Gastroesophageal sphincter (tissue), 4 donors: ENCODE measurements at regions not wholly inside any gene's neighbourhood (a gene's known extent, or its start where the extent isn't known, plus 50 kb on each side); places are given as distances from the start of the nearest gene placed in this dataset.
A peak's percentile ranks its signal among the peaks of the same experiment; 100 is the strongest.

Experiments used
- ATAC-seq: fragments of 150-250 bp; one replicate; pipeline ENCODE4 v1.9.1; 2016; ENCODE audit warnings: mild to moderate bottlenecking, moderate library complexity
- H3K27ac ChIP-seq, 4 donors: fragments of 200-600 bp; sonication (generic) in 3 of 4; 1 replicate in 3 of 4; 2 replicates in 1 of 4; pipeline ENCODE4 v1.5.1; 2016 to 2019
- H3K27me3 ChIP-seq: fragments of 200-600 bp; sonication (generic); one replicate; pipeline ENCODE4 v1.5.1; 2019
- H3K36me3 ChIP-seq, 2 donors: fragments of 200-600 bp; sonication (generic); one replicate each; pipeline ENCODE4 v1.5.1; 2019; ENCODE audit warnings: control low read depth in 1 of 2
- H3K4me1 ChIP-seq, 3 donors: fragments of 200-600 bp; sonication (generic); 1 replicate in 2 of 3; 2 replicates in 1 of 3; pipeline ENCODE4 v1.5.1; 2016 to 2019; ENCODE audit warnings: control low read depth in 2 of 3
- H3K4me3 ChIP-seq, 2 donors: fragments of 200-600 bp; sonication (generic); one replicate each; pipeline ENCODE4 v1.5.1; 2019; ENCODE audit warnings: mild to moderate bottlenecking in 1 of 2, moderate library complexity in 1 of 2
- H3K9me3 ChIP-seq, 3 donors: fragments of 200-600 bp; sonication (generic); one replicate each; pipeline ENCODE4 v1.5.1; 2017 to 2019; ENCODE audit warnings: control low read depth in 2 of 3
- EP300 ChIP-seq: sonication (generic); formaldehyde crosslinking; IDR thresholded peaks from one replicate; pipeline ENCODE4 v1.6.1; 2017; ENCODE audit warnings: antibody characterized with exemption, mild to moderate bottlenecking
- POLR2A ChIP-seq, 2 donors: fragments of 450-650 bp; IDR thresholded peaks; one replicate each; pipeline ENCODE4 v1.6.1; 2017; ENCODE audit warnings: antibody characterized with exemption in 2 of 2, mild to moderate bottlenecking in 2 of 2, moderate library complexity in 1 of 2
- POLR2AphosphoS5 ChIP-seq: sonication (generic); formaldehyde crosslinking; IDR thresholded peaks from one replicate; pipeline ENCODE4 v1.6.1; 2017; ENCODE audit warnings: antibody characterized with exemption
- WGBS, 2 donors: methylation state at CpG; one replicate each; pipeline ENCODE4 v1.1.5; 2018; ENCODE audit warnings: low coverage in 1 of 2; 5-methylcytosine and 5-hydroxymethylcytosine counted together
- TF ChIP-seq, protein P1 (sequence below), 4 experiments: fragments of 200-600 bp in 2 of 4; fragments of 450-650 bp in 2 of 4; sonication (generic) in 1 of 4; IDR thresholded peaks; one replicate each; pipeline ENCODE4 v1.5.1; 2017 to 2019; ENCODE audit warnings: antibody characterized with exemption in 4 of 4, mild to moderate bottlenecking in 2 of 4, moderate library complexity in 2 of 4

DNA sequence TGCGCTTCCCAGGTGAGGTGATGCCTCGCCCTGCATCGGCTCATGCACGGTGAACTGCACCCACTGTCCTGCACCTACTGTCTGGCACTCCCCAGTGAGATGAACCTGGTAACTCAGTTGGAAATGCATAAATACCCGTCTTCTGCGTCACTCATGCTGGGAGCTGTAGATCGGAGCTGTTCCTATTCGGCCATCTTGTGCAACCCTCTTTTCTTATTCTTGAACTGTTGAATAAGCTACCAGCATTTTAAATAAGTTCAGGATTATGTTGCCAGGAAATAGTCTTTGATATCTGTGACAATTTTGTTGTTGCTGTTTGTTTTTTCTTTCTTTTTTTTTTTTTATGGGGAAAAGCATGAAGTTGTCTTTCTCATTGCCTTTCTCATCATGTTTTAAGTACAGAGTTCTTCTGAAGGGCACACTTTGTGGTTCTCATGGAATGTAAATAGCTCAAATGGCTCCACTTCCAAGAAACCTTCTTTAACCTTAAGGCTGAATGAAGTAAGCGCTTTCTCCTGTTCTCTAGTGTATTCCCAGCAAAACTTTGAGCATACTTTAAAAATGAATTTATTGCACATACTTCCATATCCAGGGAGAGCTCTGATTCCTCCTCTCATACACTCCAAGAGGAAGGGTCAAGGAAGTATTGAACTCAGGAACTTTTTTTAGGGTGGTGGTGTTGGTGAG is 468.0 kb upstream of the TBL1XR1 start:
- Histone ChIP-seq H3K9me3 (no peaks in the 10 kb centered on the region), H3K4me1 (no peaks in the 10 kb centered on the region), H3K27me3 (no peaks in the 10 kb centered on the region), H3K36me3 (no peaks in the 10 kb centered on the region), H3K4me3 (no peak overlapping the region), H3K27ac (no peak overlapping the region)
- ATAC-seq: no peak
- 86 to 100% methylated on average over 1 to 7 of the region's 9 CpGs for WGBS, 2 donors
- no peak for TF ChIP-seq EP300
- TF ChIP-seq, protein P1, sequence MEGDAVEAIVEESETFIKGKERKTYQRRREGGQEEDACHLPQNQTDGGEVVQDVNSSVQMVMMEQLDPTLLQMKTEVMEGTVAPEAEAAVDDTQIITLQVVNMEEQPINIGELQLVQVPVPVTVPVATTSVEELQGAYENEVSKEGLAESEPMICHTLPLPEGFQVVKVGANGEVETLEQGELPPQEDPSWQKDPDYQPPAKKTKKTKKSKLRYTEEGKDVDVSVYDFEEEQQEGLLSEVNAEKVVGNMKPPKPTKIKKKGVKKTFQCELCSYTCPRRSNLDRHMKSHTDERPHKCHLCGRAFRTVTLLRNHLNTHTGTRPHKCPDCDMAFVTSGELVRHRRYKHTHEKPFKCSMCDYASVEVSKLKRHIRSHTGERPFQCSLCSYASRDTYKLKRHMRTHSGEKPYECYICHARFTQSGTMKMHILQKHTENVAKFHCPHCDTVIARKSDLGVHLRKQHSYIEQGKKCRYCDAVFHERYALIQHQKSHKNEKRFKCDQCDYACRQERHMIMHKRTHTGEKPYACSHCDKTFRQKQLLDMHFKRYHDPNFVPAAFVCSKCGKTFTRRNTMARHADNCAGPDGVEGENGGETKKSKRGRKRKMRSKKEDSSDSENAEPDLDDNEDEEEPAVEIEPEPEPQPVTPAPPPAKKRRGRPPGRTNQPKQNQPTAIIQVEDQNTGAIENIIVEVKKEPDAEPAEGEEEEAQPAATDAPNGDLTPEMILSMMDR (IDR thresholded peaks at IDR 0.05): no peak

DNA sequence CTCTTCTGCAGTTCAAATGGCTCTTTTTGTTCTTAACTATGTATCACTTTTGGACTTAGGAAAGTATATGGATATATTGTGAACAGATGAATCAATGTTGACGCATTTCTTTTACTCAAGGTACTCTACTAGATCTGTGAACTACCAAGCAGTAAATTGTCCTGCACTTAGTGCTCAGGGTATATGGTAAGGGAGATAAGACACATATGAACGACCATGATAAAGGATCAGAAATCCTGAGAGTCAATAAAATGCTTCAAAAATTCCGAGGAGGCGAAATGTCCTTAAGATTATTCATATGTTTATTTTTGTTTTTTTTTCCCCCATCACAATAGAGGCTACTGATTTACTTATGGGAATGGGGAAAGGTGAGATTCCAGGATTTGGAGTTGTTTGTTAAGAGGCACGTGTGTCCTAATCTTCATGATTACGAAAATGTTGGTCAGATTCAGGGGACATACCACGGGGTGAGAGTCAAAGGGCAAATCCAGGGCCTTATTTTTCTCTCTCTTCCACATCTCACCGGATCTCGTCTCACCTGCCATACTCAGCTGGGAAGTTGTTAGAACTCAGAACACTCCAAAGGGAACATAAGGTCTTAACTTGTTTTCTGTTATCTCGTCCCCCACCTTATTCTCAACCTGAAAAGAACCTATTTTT is 475.1 kb upstream of the TBL1XR1 start:
- TF ChIP-seq POLR2A (IDR thresholded peaks at IDR 0.05): no peak
- no peak for TF ChIP-seq EP300
- TF ChIP-seq POLR2AphosphoS5: no peak
- TF ChIP-seq, protein P1 (IDR thresholded peaks at IDR 0.05): no peak
- 70 to 95% methylated on average over 5 to 10 of the region's 10 CpGs for WGBS, 2 donors
- ATAC-seq: no peak
- Histone ChIP-seq H3K27me3 (no peaks in the 10 kb centered on the region), H3K36me3 (no peaks in the 10 kb centered on the region), H3K4me3 (no peak overlapping the region), H3K27ac (peak overlapping the region in 1 of 4 donors; percentile 56), H3K9me3 (no peaks in the 10 kb centered on the region), H3K4me1 (peaks cover 4 to 26% (median 5%) of the 10 kb centered on the region in 3 donors)

DNA sequence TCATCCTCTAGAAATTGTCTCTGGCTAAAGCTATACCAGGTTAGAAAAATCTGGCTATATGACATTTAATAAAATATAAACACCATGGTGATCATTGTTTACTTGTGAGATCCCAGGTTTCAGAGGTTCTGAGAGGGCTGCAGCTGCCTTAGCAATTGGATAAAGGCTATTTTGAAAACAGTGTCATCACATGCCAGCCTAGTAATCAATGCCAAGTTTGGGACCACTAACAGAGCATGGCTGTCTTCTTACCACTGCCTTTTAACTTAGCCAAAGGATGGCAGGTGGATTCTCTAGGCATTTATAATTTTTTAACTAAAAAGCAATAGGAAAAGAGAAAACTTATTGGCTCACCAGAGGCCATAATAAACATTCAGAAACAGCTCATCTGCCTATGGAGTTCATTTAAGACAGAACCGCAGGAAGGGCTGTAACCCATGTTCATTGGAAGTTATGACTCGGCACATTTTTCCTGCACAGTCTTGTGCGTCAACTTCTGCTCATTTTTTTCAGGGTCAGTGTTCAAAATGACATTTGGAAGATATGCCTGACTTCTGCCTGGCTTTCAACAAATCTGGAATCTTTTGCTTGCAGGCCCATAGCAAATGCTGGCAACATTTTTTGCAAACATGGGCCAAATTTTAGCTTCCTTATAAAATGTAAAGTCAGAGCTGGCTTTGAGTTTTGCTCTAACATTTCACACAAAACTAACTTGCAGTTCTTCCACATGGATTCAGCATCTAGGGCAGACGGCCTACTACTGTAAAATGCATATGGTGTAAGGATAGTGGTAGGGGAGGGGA is 476.0 kb upstream of the TBL1XR1 start:
- TF ChIP-seq POLR2AphosphoS5 (no peak), EP300 (no peak), POLR2A (IDR thresholded peaks at IDR 0.05) (no peak)
- TF ChIP-seq, protein P1 (IDR thresholded peaks at IDR 0.05): no peak
- 25 to 27% methylated on average over 4 of the region's 4 CpGs for WGBS, 2 donors
- H3K27ac ChIP-seq: peak overlapping the region in 3 of 4 donors; percentile 35 to 56 (median 56)

DNA sequence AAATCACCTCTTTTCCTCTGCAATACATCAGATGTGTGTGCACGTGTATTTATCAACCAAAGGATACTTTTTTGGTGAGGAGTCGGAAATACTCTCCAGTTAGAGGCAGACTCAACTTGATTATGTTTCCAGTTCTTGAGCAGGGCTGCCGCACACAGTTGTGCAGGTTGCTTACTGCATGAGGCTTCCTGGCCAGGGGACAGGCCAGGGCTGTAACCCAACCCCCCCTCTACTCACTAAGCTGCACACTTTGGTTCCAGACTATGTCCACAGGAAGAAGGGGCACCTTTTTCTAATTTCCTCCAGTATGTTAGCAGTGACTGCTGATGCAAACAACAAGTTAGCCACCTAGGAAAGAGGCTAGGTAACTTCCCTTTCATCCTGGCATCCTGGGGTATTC is 476.9 kb upstream of the TBL1XR1 start:
- Histone ChIP-seq H3K4me3 (no peak overlapping the region), H3K9me3 (no peaks in the 10 kb centered on the region), H3K36me3 (no peaks in the 10 kb centered on the region), H3K4me1 (peaks cover 4 to 26% (median 5%) of the 10 kb centered on the region in 3 donors), H3K27ac (no peak overlapping the region), H3K27me3 (no peaks in the 10 kb centered on the region)
- no peak for ATAC-seq
- TF ChIP-seq EP300 (no peak), POLR2A (IDR thresholded peaks at IDR 0.05) (no peak), POLR2AphosphoS5 (no peak)
- TF ChIP-seq, protein P1 (IDR thresholded peaks at IDR 0.05): no peak
- 90 to 100% methylated on average over 2 to 3 of the region's 3 CpGs for WGBS, 2 donors

More for the DNA sequence above, 476.0 kb upstream of the TBL1XR1 start:
- H3K9me3 ChIP-seq: no peaks in the 10 kb centered on the region
- no peak overlapping the region for H3K4me3 ChIP-seq
- peak; percentile 65 for ATAC-seq
- peaks cover 4 to 26% (median 5%) of the 10 kb centered on the region in 3 donors for H3K4me1 ChIP-seq
- H3K27me3 ChIP-seq: no peaks in the 10 kb centered on the region
- no peaks in the 10 kb centered on the region for H3K36me3 ChIP-seq
